GM21723 (cell line): ENCODE measurements at regions not wholly inside any gene's neighbourhood (a gene's known extent, or its start where the extent isn't known, plus 50 kb on each side); places are given as distances from the start of the nearest gene placed in this dataset.
"Not testable (repeated sequence)": the region's sequence is repeated elsewhere in the genome, so short reads cannot be mapped to it uniquely, and the experiment has no call there.

Source experiments
- ATAC-seq: cut with Tn5 transposase; IDR thresholded peaks from one replicate; pipeline ENCODE4 v1.9.1; 2021; ENCODE audit warnings: mild to moderate bottlenecking, moderate library complexity; ENCODE audit not compliant: unreplicated experiment

- ATAC-seq = no peak
These were observed 245.3 kb downstream of the SETD4 start for GRCh38 chr21:35814858-35815619.

GRCh38 chr21:35812679-35813078 lies 247.6 kb downstream of the SETD4 start:
- no peak for ATAC-seq

- ATAC-seq = no peak
These were observed 249.0 kb downstream of the SETD4 start for GRCh38 chr21:35811191-35811806.

- no peak for ATAC-seq
These were observed 249.8 kb downstream of the SETD4 start for GRCh38 chr21:35810431-35810970.

- no peak for ATAC-seq
These were observed 258.9 kb downstream of the SETD4 start for GRCh38 chr21:35801391-35801790.

GRCh38 chr21:35800796-35801385 lies 259.4 kb downstream of the SETD4 start:
- ATAC-seq = not testable (repeated sequence)

- ATAC-seq = no peak
These were observed 263.5 kb downstream of the SETD4 start for GRCh38 chr21:35796844-35797243.

- ATAC-seq = not testable (repeated sequence)
These were observed 265.8 kb downstream of the SETD4 start for GRCh38 chr21:35794527-35794926.

GRCh38 chr21:35792569-35793305 lies 267.6 kb downstream of the SETD4 start:
- no peak for ATAC-seq

GRCh38 chr21:35791541-35792325 lies 268.6 kb downstream of the SETD4 start:
- no peak for ATAC-seq

GRCh38 chr21:35783721-35784120 lies 276.6 kb downstream of the SETD4 start:
- no peak for ATAC-seq

- ATAC-seq = no peak
These were observed 277.7 kb downstream of the SETD4 start for GRCh38 chr21:35782667-35783066.

- ATAC-seq = no peak
These were observed 279.3 kb downstream of the SETD4 start for GRCh38 chr21:35780983-35781382.

- ATAC-seq = no peak
These were observed 280.4 kb downstream of the SETD4 start for GRCh38 chr21:35779690-35780570.

- ATAC-seq = no peak
These were observed 281.2 kb downstream of the SETD4 start for GRCh38 chr21:35779167-35779566.

- no peak for ATAC-seq
These were observed 283.2 kb downstream of the SETD4 start for GRCh38 chr21:35777081-35777480.

GRCh38 chr21:35775778-35776544 lies 284.4 kb downstream of the SETD4 start:
- ATAC-seq = no peak

GRCh38 chr21:35770101-35770945 lies 290.0 kb downstream of the SETD4 start:
- no peak for ATAC-seq
